GM19463 (cell line): ENCODE measurements at regions not wholly inside any gene's neighbourhood (a gene's known extent, or its start where the extent isn't known, plus 50 kb on each side); places are given as distances from the start of the nearest gene placed in this dataset.

Source experiments
- ATAC-seq: cut with Tn5 transposase; IDR thresholded peaks from one replicate; pipeline ENCODE4 v1.9.1; 2021; ENCODE audit warnings: mild to moderate bottlenecking, moderate library complexity; ENCODE audit not compliant: unreplicated experiment

GRCh38 chr14:25551674-25552073 lies 501.7 kb upstream of the STXBP6 start:
- no peak for ATAC-seq

- no peak for ATAC-seq
Measured at GRCh38 chr14:25546826-25547225, 496.9 kb upstream of the STXBP6 start.

GRCh38 chr14:25537846-25538455 lies 488.0 kb upstream of the STXBP6 start:
- no peak for ATAC-seq

- no peak for ATAC-seq
Measured at GRCh38 chr14:25526290-25526689, 476.3 kb upstream of the STXBP6 start.

- no peak for ATAC-seq
Measured at GRCh38 chr14:25522926-25523325, 473.0 kb upstream of the STXBP6 start.

GRCh38 chr14:25522116-25522515 lies 472.2 kb upstream of the STXBP6 start:
- no peak for ATAC-seq

- ATAC-seq = no peak
Measured at GRCh38 chr14:25521616-25522015, 471.7 kb upstream of the STXBP6 start.

- ATAC-seq = no peak
Measured at GRCh38 chr14:25520821-25521220, 470.9 kb upstream of the STXBP6 start.

GRCh38 chr14:25518364-25518763 lies 468.4 kb upstream of the STXBP6 start:
- no peak for ATAC-seq

- no peak for ATAC-seq
Measured at GRCh38 chr14:25516838-25517237, 466.9 kb upstream of the STXBP6 start.

GRCh38 chr14:25508845-25509244 lies 458.9 kb upstream of the STXBP6 start:
- no peak for ATAC-seq

GRCh38 chr14:25501749-25502148 lies 451.8 kb upstream of the STXBP6 start:
- no peak for ATAC-seq

GRCh38 chr14:25488961-25489360 lies 439.0 kb upstream of the STXBP6 start:
- ATAC-seq = no peak

- no peak for ATAC-seq
Measured at GRCh38 chr14:25485381-25485780, 435.4 kb upstream of the STXBP6 start.

- ATAC-seq = no peak
Measured at GRCh38 chr14:25484906-25485305, 435.0 kb upstream of the STXBP6 start.

- no peak for ATAC-seq
Measured at GRCh38 chr14:25484235-25484634, 434.3 kb upstream of the STXBP6 start.

GRCh38 chr14:25477316-25478098 lies 427.6 kb upstream of the STXBP6 start:
- no peak for ATAC-seq

GRCh38 chr14:25472700-25473099 lies 422.8 kb upstream of the STXBP6 start:
- ATAC-seq = no peak

GRCh38 chr14:25464772-25465171 lies 414.8 kb upstream of the STXBP6 start:
- no peak for ATAC-seq

- ATAC-seq = no peak
Measured at GRCh38 chr14:25464078-25464477, 414.1 kb upstream of the STXBP6 start.

GRCh38 chr14:25463480-25463879 lies 413.5 kb upstream of the STXBP6 start:
- ATAC-seq = no peak

GRCh38 chr14:25461780-25462179 lies 411.8 kb upstream of the STXBP6 start:
- ATAC-seq = no peak

GRCh38 chr14:25444381-25444780 lies 394.4 kb upstream of the STXBP6 start:
- no peak for ATAC-seq
